Endothelial cell of umbilical vein (primary cell): ENCODE measurements at regions not wholly inside any gene's neighbourhood (a gene's known extent, or its start where the extent isn't known, plus 50 kb on each side); places are given as distances from the start of the nearest gene placed in this dataset.

ENCODE experiments used
- BruUV-seq: library from RNA; stranded (reverse); fragments of 400-500 nt; replicated peaks from 2 replicates; lab custom pipeline; 2021; lab: Mats Ljungman, UMichigan
- CTCF ChIA-PET: fragments of 300-600, 350-600 bp; sonication (Branson Sonifier 250); formaldehyde crosslinking; loops from one replicate; lab custom pipeline; 2021; ENCODE audit warnings: antibody characterized with exemption, inconsistent platforms; lab: Charles Lee
- POLR2A ChIA-PET: fragments of 300-600, 350-600 bp; sonication (Branson Sonifier 250); formaldehyde crosslinking; loops from one replicate; lab custom pipeline; 2021; ENCODE audit warnings: antibody characterized with exemption, inconsistent platforms; lab: Charles Lee
- DNase-seq: peaks from one replicate; pipeline ENCODE4 v3.0.0-alpha.2; 2011; ENCODE audit warnings: low read depth, low spot score
- FAIRE-seq: peaks from 2 replicates; lab custom pipeline; 2011; peaks lifted over from hg19 to GRCh38; lab: Jason Lieb, UNC
- H2AFZ ChIP-seq: 2 replicates; pipeline ENCODE4 v1.6.0; 2012; ENCODE audit warnings: low read depth, low read length, control low read depth, inconsistent platforms
- H3K27ac ChIP-seq: 2 replicates; pipeline ENCODE4 v1.5.1; 2011; ENCODE audit warnings: low read depth, mild to moderate bottlenecking, control low read depth, low read length, moderate library complexity; ENCODE audit not compliant: insufficient read depth
- H3K27me3 ChIP-seq, 2 experiments: 2 replicates each; pipeline versions ENCODE4 v1.6.0 to v1.6.1; 2011; ENCODE audit warnings: low read length in 2 of 2, mixed read lengths in 1 of 2; ENCODE audit not compliant: control insufficient read depth in 2 of 2, insufficient read depth in 2 of 2
- H3K36me3 ChIP-seq, 2 experiments: 2 replicates in 1 of 2; 3 replicates in 1 of 2; pipeline ENCODE4 v1.5.1; 2011; ENCODE audit warnings: low read length in 2 of 2, mild to moderate bottlenecking in 1 of 2, moderate library complexity in 1 of 2; ENCODE audit not compliant: control insufficient read depth in 2 of 2, insufficient read depth in 2 of 2; ENCODE audit errors: extremely low read depth in 1 of 2
- H3K4me1 ChIP-seq: 3 replicates; pipeline ENCODE4 v1.5.1; 2011; ENCODE audit warnings: mild to moderate bottlenecking, low read length; ENCODE audit not compliant: control insufficient read depth, insufficient read depth; ENCODE audit errors: extremely low read depth
- H3K4me2 ChIP-seq: 2 replicates; pipeline ENCODE4 v1.6.1; 2011; ENCODE audit warnings: low read length, control low read depth, mixed read lengths; ENCODE audit not compliant: insufficient read depth
- H3K4me3 ChIP-seq, 3 experiments: fragments of 200-600 bp in 1 of 3; sonication (generic), shearing (Covaris generic) in 1 of 3; replicated peaks in 1 of 3; 2 replicates each; pipeline ENCODE4 v1.5.1; 2011 to 2016; ENCODE audit warnings: control low read depth in 3 of 3, low read length in 3 of 3, mild to moderate bottlenecking in 2 of 3, inconsistent platforms in 1 of 3, low read depth in 1 of 3, moderate library complexity in 1 of 3; ENCODE audit not compliant: insufficient read depth in 1 of 3
- H3K79me2 ChIP-seq: 2 replicates; pipeline ENCODE4 v1.6.0; 2012; ENCODE audit warnings: low read length, inconsistent platforms; ENCODE audit not compliant: control insufficient read depth, insufficient read depth
- H3K9ac ChIP-seq: replicated peaks from 2 replicates; pipeline ENCODE3; 2011; ENCODE audit warnings: low read length, control low read depth; ENCODE audit not compliant: insufficient read depth; ENCODE audit errors: extremely low read depth
- H3K9me1 ChIP-seq: replicated peaks from 3 replicates; pipeline ENCODE4 v1.6.0; 2011; ENCODE audit warnings: mild to moderate bottlenecking, low read length; ENCODE audit not compliant: control insufficient read depth, insufficient read depth; ENCODE audit errors: extremely low read depth
- H3K9me3 ChIP-seq: replicated peaks from 2 replicates; pipeline ENCODE4 v1.5.1; 2012; ENCODE audit warnings: low read length, inconsistent platforms; ENCODE audit not compliant: control insufficient read depth, insufficient read depth
- H4K20me1 ChIP-seq: replicated peaks from 2 replicates; pipeline ENCODE3; 2011; ENCODE audit warnings: mild to moderate bottlenecking, low read length; ENCODE audit not compliant: control insufficient read depth, insufficient read depth; ENCODE audit errors: extremely low read depth
- CTCF ChIP-seq, 2 donors: IDR thresholded peaks; 1 replicate in 1 of 2; 2 replicates in 1 of 2; pipeline ENCODE4 v1.5.1; 2011; ENCODE audit warnings: low read length in 2 of 2, mild to moderate bottlenecking in 2 of 2, moderate library complexity in 2 of 2, control low read depth in 1 of 2, inconsistent platforms in 1 of 2, low read depth in 1 of 2; ENCODE audit not compliant: insufficient read depth in 1 of 2; ENCODE audit errors: extremely low read depth in 1 of 2
- EZH2 ChIP-seq: IDR thresholded peaks from 2 replicates; pipeline ENCODE4 v1.6.1; 2012; ENCODE audit warnings: borderline replicate concordance, low read depth, mild to moderate bottlenecking, moderate library complexity, low read length, inconsistent platforms; ENCODE audit not compliant: severe bottlenecking
- FOS ChIP-seq: IDR thresholded peaks from 2 replicates; pipeline ENCODE4 v1.6.1; 2011; ENCODE audit warnings: mild to moderate bottlenecking, low read length, moderate library complexity, borderline replicate concordance; ENCODE audit not compliant: insufficient read depth
- GATA2 ChIP-seq: IDR thresholded peaks from 2 replicates; pipeline ENCODE4 v1.7.0; 2011; ENCODE audit warnings: low read depth, mild to moderate bottlenecking, moderate library complexity, mixed read lengths, low read length; ENCODE audit not compliant: insufficient read length, insufficient read depth
- JUN ChIP-seq: IDR thresholded peaks from 2 replicates; pipeline ENCODE4 v1.6.1; 2011; ENCODE audit warnings: borderline replicate concordance, low read depth; ENCODE audit not compliant: insufficient read length, insufficient read depth
- MAX ChIP-seq: IDR thresholded peaks from 2 replicates; pipeline ENCODE4 v1.6.1; 2011; ENCODE audit not compliant: insufficient read depth, insufficient read length
- MYC ChIP-seq: IDR thresholded peaks from one replicate; pipeline ENCODE4 v1.6.1; 2011; ENCODE audit warnings: mild to moderate bottlenecking, low read depth, low read length
- POLR2A ChIP-seq: IDR thresholded peaks from 2 replicates; pipeline ENCODE4 v1.6.1; 2012; ENCODE audit warnings: low read depth, mild to moderate bottlenecking, control low read depth, low read length
- POLR2AphosphoS5 ChIP-seq: IDR thresholded peaks from 2 replicates; pipeline ENCODE4 v1.6.1; 2012; ENCODE audit warnings: low read depth, mild to moderate bottlenecking, control low read depth, low read length, moderate library complexity; ENCODE audit not compliant: insufficient read depth
- dilution Hi-C: fragments of 300-500 bp; cut with MboI; formaldehyde crosslinking; loops from one replicate; pipeline ENCODE4 v1.15.0; 2019; ENCODE audit warnings: low sequenced_read_pairs; ENCODE audit not compliant: extremely low pct_ligation_motif_present
- intact Hi-C: fragments of 100-400 bp; cut with micrococcal nuclease; formaldehyde crosslinking; loops from one replicate; pipeline ENCODE4 v1.10.0; 2022

- H3K4me2 ChIP-seq: no peak overlapping the region
- ChIA-PET CTCF (no interaction called here), POLR2A (no interaction called here)
- no peaks in the 10 kb centered on the region for H3K36me3 ChIP-seq
- no peaks in the 10 kb centered on the region for H3K27me3 ChIP-seq
- no peak overlapping the region for H3K27ac ChIP-seq
- H3K4me3 ChIP-seq: no peak overlapping the region
- dilution Hi-C loops (no loop called here), intact Hi-C loops (no loop called here)
- H3K79me2 ChIP-seq: no peaks in the 10 kb centered on the region
- no peak overlapping the region for H2AFZ ChIP-seq
- FAIRE-seq (no peak), DNase-seq (no peak)
- no TSS peak for BruUV-seq
- H3K9me3 ChIP-seq: peaks cover 8% of the 10 kb centered on the region
- no peaks in the 10 kb centered on the region for H3K9me1 ChIP-seq
- TF ChIP-seq CTCF (IDR thresholded peaks at IDR 0.05; ENCODE audit: extremely low read depth in 1 of 2, insufficient read depth in 1 of 2, low read depth in 1 of 2, low read length in 2 of 2): no peak
- TF ChIP-seq MYC: no peak
- TF ChIP-seq POLR2A: no peak
- no peak for TF ChIP-seq EZH2
- TF ChIP-seq FOS: no peak
- no peak for TF ChIP-seq JUN
- TF ChIP-seq MAX: no peak
- no peak for TF ChIP-seq POLR2AphosphoS5
- no peak for TF ChIP-seq GATA2
- H3K4me1 ChIP-seq: no peaks in the 10 kb centered on the region
- no peaks in the 10 kb centered on the region for H4K20me1 ChIP-seq
- H3K9ac ChIP-seq: no peak overlapping the region
These were observed 108.1 kb upstream of the FRG1 start for GRCh38 chr4:189832528-189832927.
